SK-N-SH (cell line): ENCODE measurements at regions not wholly inside any gene's neighbourhood (a gene's known extent, or its start where the extent isn't known, plus 50 kb on each side); places are given as distances from the start of the nearest gene placed in this dataset.

Source experiments
- CHD2 ChIP-seq: fragments of 150-350 bp; IDR thresholded peaks from 2 replicates; pipeline ENCODE4 v1.6.1; 2018; ENCODE audit warnings: low read length; ENCODE audit not compliant: partially characterized antibody
- CTCF ChIP-seq: fragments of 200-600 bp; sonication (generic); IDR thresholded peaks from 2 replicates; pipeline ENCODE4 v1.6.1; 2017; ENCODE audit warnings: antibody characterized with exemption, mild to moderate bottlenecking, moderate library complexity
- EP300 ChIP-seq, 2 experiments: IDR thresholded peaks; 2 replicates each; pipeline versions ENCODE4 v1.4.0 to v1.6.1; 2012; ENCODE audit warnings: borderline replicate concordance in 1 of 2, low read depth in 1 of 2, low read length in 1 of 2
- GATA2 ChIP-seq: sonication (generic); formaldehyde crosslinking; IDR thresholded peaks from 2 replicates; pipeline ENCODE4 v1.5.0; 2020; ENCODE audit warnings: mild to moderate bottlenecking, missing genetic modification reagents
- MAX ChIP-seq: IDR thresholded peaks from 2 replicates; pipeline ENCODE4 v1.4.0; 2012; ENCODE audit warnings: low read depth
- MEF2A ChIP-seq: IDR thresholded peaks from 2 replicates; pipeline ENCODE4 v1.4.0; 2012; ENCODE audit warnings: low read depth, borderline replicate concordance
- POLR2AphosphoS5 ChIP-seq: IDR thresholded peaks from 2 replicates; pipeline ENCODE4 v1.6.1; 2012; ENCODE audit warnings: low read depth, low read length
- RAD21 ChIP-seq: IDR thresholded peaks from 2 replicates; pipeline ENCODE4 v1.6.1; 2012; ENCODE audit warnings: mild to moderate bottlenecking, low read length
- REST ChIP-seq: IDR thresholded peaks from 2 replicates; pipeline ENCODE4 v1.6.1; 2012; ENCODE audit warnings: mild to moderate bottlenecking, low read depth, low read length, moderate library complexity
- RFX5 ChIP-seq: IDR thresholded peaks from 2 replicates; pipeline ENCODE4 v1.6.1; 2012; ENCODE audit warnings: mild to moderate bottlenecking, improper control_type of control experiment, low read length
- SIN3A ChIP-seq: IDR thresholded peaks from 2 replicates; pipeline ENCODE4 v1.6.1; 2012; ENCODE audit warnings: low read depth, mild to moderate bottlenecking, low read length, moderate library complexity, borderline replicate concordance
- YY1 ChIP-seq: IDR thresholded peaks from 2 replicates; pipeline ENCODE4 v1.4.0; 2012; ENCODE audit warnings: low read depth, mild to moderate bottlenecking
- ZBTB33 ChIP-seq: IDR thresholded peaks from 2 replicates; pipeline ENCODE4 v1.4.0; 2012; ENCODE audit warnings: low read depth, borderline replicate concordance

- no peak for TF ChIP-seq CTCF
- TF ChIP-seq SIN3A = no peak
- no peak for TF ChIP-seq EP300 (IDR thresholded peaks at IDR 0.05; ENCODE audit: borderline replicate concordance in 1 of 2, low read depth in 1 of 2, low read length in 1 of 2)
- no peak for TF ChIP-seq MAX
- no peak for TF ChIP-seq ZBTB33
- TF ChIP-seq YY1 = no peak
- TF ChIP-seq REST = no peak
- no peak for TF ChIP-seq RFX5
- no peak for TF ChIP-seq POLR2AphosphoS5
- no peak for TF ChIP-seq RAD21
- TF ChIP-seq MEF2A = no peak
- no peak for TF ChIP-seq CHD2
- TF ChIP-seq GATA2 = no peak
Observed at GRCh38 chr3:86658876-86659275, 332.1 kb downstream of the VGLL3 start.
